ENCODE measurements at regions not wholly inside any gene's neighbourhood (a gene's known extent, or its start where the extent isn't known, plus 50 kb on each side); places are given as distances from the start of the nearest gene placed in this dataset.

DNA sequence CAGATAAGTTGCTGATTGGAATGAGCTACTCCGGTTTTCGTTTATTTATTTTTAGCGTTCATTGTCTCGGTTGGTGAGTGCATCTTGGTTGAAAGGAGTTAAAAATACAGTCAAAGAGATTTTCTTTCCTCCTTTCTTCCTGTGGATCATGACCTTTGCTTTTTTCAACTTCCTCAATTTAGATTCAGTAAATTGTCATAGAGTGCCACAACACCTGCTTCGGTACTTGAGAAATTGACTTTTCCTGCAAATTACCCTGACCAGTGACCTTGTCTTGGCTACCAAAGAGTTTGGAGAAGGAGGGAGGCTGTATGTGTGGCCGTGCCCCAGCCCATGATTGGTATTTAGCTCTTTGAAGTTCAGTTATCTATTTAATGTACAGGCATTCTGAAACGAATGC, 128.7 kb downstream of the FAM204A start:
- Histone ChIP-seq H3F3A (ENCODE audit: insufficient read depth) (no peaks in the 10 kb centered on the region), H3K79me2 (ENCODE audit: insufficient read depth, low read length) (no peaks in the 10 kb centered on the region), H3K27me3 (ENCODE audit: low read length) (no peaks in the 10 kb centered on the region), H3K4me3 (ENCODE audit: insufficient read depth, low read length, poor library complexity, severe bottlenecking) (no peak overlapping the region), H3K9ac (ENCODE audit: low read length) (no peak overlapping the region), H3K27ac (ENCODE audit: low read depth, low read length) (no peak overlapping the region), H3K9me3 (ENCODE audit: insufficient read depth, low read length) (no peaks in the 10 kb centered on the region), H3K36me3 (ENCODE audit: low read length) (no peaks in the 10 kb centered on the region), H3K4me2 (ENCODE audit: low read depth, low read length, poor library complexity, severe bottlenecking) (no peak overlapping the region), H2AFZ (ENCODE audit: low read depth, low read length, severe bottlenecking) (no peak overlapping the region), H3K9me2 (replicated peaks; ENCODE audit: insufficient read depth, low read length) (no peaks in the 10 kb centered on the region), H4K20me1 (ENCODE audit: low read depth, low read length) (no peaks in the 10 kb centered on the region)
- TF ChIP-seq EZH2phosphoT487 (conservative IDR thresholded peaks at IDR 0.05; ENCODE audit: low read length) (no peak), CTCF (IDR thresholded peaks at IDR 0.05; ENCODE audit: insufficient read depth, low read length, poor library complexity, severe bottlenecking) (no peak)

GRCh38 chr10:118210276-118210675, 131.8 kb downstream of the FAM204A start:
- H3K9me3 ChIP-seq (ENCODE audit: insufficient read depth, low read length), result no peaks in the 10 kb centered on the region
- no peaks in the 10 kb centered on the region for H3K9me2 ChIP-seq (replicated peaks; ENCODE audit: insufficient read depth, low read length)
- no peak overlapping the region for H2AFZ ChIP-seq (ENCODE audit: low read depth, low read length, severe bottlenecking)
- H3K4me3 ChIP-seq (ENCODE audit: insufficient read depth, low read length, poor library complexity, severe bottlenecking), result no peak overlapping the region
- H3K27me3 ChIP-seq (ENCODE audit: low read length), result peaks cover 4% of the 10 kb centered on the region; the same call in 1 of the 2 replicates
- no peaks in the 10 kb centered on the region for H3K79me2 ChIP-seq (ENCODE audit: insufficient read depth, low read length)
- no peaks in the 10 kb centered on the region for H4K20me1 ChIP-seq (ENCODE audit: low read depth, low read length)
- H3F3A ChIP-seq (ENCODE audit: insufficient read depth), result no peaks in the 10 kb centered on the region
- H3K4me2 ChIP-seq (ENCODE audit: low read depth, low read length, poor library complexity, severe bottlenecking), result no peak overlapping the region
- H3K36me3 ChIP-seq (ENCODE audit: low read length), result no peaks in the 10 kb centered on the region
- no peak for TF ChIP-seq EZH2phosphoT487 (conservative IDR thresholded peaks at IDR 0.05; ENCODE audit: low read length)
- no peak for TF ChIP-seq CTCF (IDR thresholded peaks at IDR 0.05; ENCODE audit: insufficient read depth, low read length, poor library complexity, severe bottlenecking)
- H3K9ac ChIP-seq (ENCODE audit: low read length), result no peak overlapping the region
- no peak overlapping the region for H3K27ac ChIP-seq (ENCODE audit: low read depth, low read length)

- TF ChIP-seq CTCF (IDR thresholded peaks at IDR 0.05; ENCODE audit: insufficient read depth, low read length, poor library complexity, severe bottlenecking) (no peak), EZH2phosphoT487 (conservative IDR thresholded peaks at IDR 0.05; ENCODE audit: low read length) (no peak)
- no peak overlapping the region for H3K4me2 ChIP-seq (ENCODE audit: low read depth, low read length, poor library complexity, severe bottlenecking)
- H3K9me3 ChIP-seq (ENCODE audit: insufficient read depth, low read length), result no peaks in the 10 kb centered on the region
- H3K9me2 ChIP-seq (replicated peaks; ENCODE audit: insufficient read depth, low read length), result no peaks in the 10 kb centered on the region
- H3K9ac ChIP-seq (ENCODE audit: low read length), result no peak overlapping the region
- no peaks in the 10 kb centered on the region for H3F3A ChIP-seq (ENCODE audit: insufficient read depth)
- H3K79me2 ChIP-seq (ENCODE audit: insufficient read depth, low read length), result no peaks in the 10 kb centered on the region
- no peaks in the 10 kb centered on the region for H4K20me1 ChIP-seq (ENCODE audit: low read depth, low read length)
- H3K36me3 ChIP-seq (ENCODE audit: low read length), result no peaks in the 10 kb centered on the region
- no peak overlapping the region for H3K27ac ChIP-seq (ENCODE audit: low read depth, low read length)
- no peak overlapping the region for H2AFZ ChIP-seq (ENCODE audit: low read depth, low read length, severe bottlenecking)
- H3K27me3 ChIP-seq (ENCODE audit: low read length), result peaks cover 4% of the 10 kb centered on the region; the same call in 1 of the 2 replicates
- H3K4me3 ChIP-seq (ENCODE audit: insufficient read depth, low read length, poor library complexity, severe bottlenecking), result no peak overlapping the region
These were observed 132.9 kb downstream of the FAM204A start for GRCh38 chr10:118209215-118209614.
